NT2/D1 (cell line): ENCODE measurements at regions not wholly inside any gene's neighbourhood (a gene's known extent, or its start where the extent isn't known, plus 50 kb on each side); places are given as distances from the start of the nearest gene placed in this dataset.

Experiments used
- YY1 ChIP-seq: IDR thresholded peaks from 2 replicates; pipeline ENCODE4 v1.6.1; 2011; ENCODE audit not compliant: insufficient read length, insufficient read depth
- ZNF274 ChIP-seq: IDR thresholded peaks from 2 replicates; pipeline ENCODE4 v1.6.1; 2011; ENCODE audit warnings: mild to moderate bottlenecking, low read depth, low read length

GRCh38 chr17:70968302-70968701 is 799.0 kb downstream of the KCNJ2 start:
- TF ChIP-seq ZNF274 (no peak), YY1 (no peak)
